GM12874 (cell line): ENCODE measurements at regions not wholly inside any gene's neighbourhood (a gene's known extent, or its start where the extent isn't known, plus 50 kb on each side); places are given as distances from the start of the nearest gene placed in this dataset.

Experiments used
- CTCF ChIP-seq: IDR thresholded peaks from 2 replicates; pipeline ENCODE4 v1.5.1; 2011; ENCODE audit warnings: low read depth, mild to moderate bottlenecking, control low read depth, low read length, moderate library complexity; ENCODE audit not compliant: insufficient read depth

- no peak for TF ChIP-seq CTCF
Measured at GRCh38 chr17:33939959-33940358, 315.1 kb upstream of the CCL2 start.

DNA sequence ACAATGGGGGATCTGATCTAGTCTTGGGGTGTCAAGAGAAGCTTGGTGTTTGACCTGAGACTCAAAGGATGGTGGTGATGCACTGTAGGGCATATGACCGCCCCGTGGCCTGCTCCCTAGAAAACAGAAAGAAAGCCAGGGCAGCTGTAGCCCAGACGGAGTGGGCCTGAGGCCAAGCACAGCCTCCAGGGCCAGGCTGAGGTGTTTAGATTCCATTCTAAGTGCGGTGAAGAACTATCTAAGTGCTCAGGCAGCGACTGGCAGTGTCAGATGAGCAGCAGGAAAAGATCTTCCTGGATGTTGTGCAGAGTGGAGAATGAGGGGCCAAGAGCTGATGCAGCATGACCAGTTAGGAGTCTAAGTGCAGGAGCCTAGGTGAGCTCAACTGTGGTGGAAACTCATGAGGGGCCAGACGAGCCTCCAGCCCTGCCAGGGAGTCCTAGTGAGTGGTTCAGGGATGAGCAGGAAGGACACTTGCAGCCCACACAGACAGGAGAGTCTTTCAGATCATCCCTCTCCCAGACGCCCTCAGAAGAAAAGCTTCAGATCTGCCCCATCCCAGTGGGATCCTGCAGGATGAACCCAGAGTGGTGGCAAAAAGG lies 314.2 kb upstream of the CCL2 start:
- no peak for TF ChIP-seq CTCF

- TF ChIP-seq CTCF = no peak
Measured at GRCh38 chr17:33941744-33942143, 313.3 kb upstream of the CCL2 start.

GRCh38 chr17:33942414-33942813 lies 312.7 kb upstream of the CCL2 start:
- no peak for TF ChIP-seq CTCF

DNA sequence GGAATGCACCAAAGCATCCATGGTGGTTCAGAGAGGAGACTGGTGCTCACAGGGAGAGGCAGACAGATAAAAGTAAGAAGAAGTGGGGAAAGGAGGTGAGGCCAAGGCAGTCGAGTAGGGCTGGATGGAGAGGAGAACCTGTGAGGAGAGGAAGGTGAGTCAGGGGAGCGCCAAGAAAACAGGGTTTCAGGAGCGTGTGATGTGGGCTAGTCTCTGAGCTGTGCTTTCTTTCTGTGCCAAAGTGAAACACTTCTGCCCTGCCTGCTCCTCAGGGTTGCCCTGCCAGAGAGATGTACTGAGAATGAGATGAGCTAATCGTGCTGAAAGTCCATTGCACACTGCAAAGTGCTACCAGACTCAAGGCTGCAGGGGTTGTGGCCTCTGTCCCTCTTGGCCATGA lies 310.7 kb upstream of the CCL2 start:
- no peak for TF ChIP-seq CTCF

DNA sequence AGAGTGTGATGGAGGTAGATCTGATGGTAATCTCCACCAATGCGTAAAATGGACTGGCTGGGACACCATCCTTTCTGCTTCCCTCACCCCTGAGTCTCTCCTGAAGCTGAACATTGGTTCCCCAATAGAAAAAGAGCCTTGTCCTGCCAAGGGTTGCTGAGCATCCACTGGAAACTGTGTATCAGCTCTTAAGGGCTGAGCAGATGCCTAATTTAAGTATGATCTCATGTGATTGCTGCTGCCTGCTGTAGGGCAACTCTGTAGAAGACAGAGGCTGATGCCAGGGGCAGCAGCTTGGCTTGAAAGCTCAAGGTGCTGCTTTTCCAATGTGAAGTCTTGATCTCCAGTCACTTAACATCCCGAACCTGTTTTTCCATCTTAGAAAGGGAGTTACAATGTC lies 310.3 kb upstream of the CCL2 start:
- TF ChIP-seq CTCF = no peak

GRCh38 chr17:33945646-33946546 lies 309.2 kb upstream of the CCL2 start:
- TF ChIP-seq CTCF = no peak
